Posterior cingulate gyrus (tissue), 11 donors: ENCODE measurements at regions not wholly inside any gene's neighbourhood (a gene's known extent, or its start where the extent isn't known, plus 50 kb on each side); places are given as distances from the start of the nearest gene placed in this dataset.
"Not testable (repeated sequence)": the region's sequence is repeated elsewhere in the genome, so short reads cannot be mapped to it uniquely, and the experiment has no call there.

Experiments
- DNase-seq, 10 donors: peaks; one replicate each; pipeline versions ENCODE4 v3.0.0 to v3.0.0-alpha.2; 2020 to 2021; ENCODE audit warnings: mixed read lengths in 3 of 10
- intact Hi-C: fragments of 100-400 bp; cut with DNase I; formaldehyde crosslinking; loops from one replicate; pipeline ENCODE4 v1.15.1; 2023

GRCh38 chr15:81875717-81876116 is 170.1 kb downstream of the MEX3B start:
- DNase-seq, intact Hi-C loops: not testable (repeated sequence)

- intact Hi-C loops, DNase-seq: not testable (repeated sequence)
These were observed 175.1 kb downstream of the MEX3B start for GRCh38 chr15:81870746-81871106.

GRCh38 chr15:81870062-81870745 is 175.6 kb downstream of the MEX3B start:
- DNase-seq, intact Hi-C loops: not testable (repeated sequence)

GRCh38 chr15:81869161-81869954 is 176.5 kb downstream of the MEX3B start:
- no peak for DNase-seq
- intact Hi-C loops, result no loop called here

- DNase-seq, result no peak
- intact Hi-C loops, result no loop called here
These were observed 179.8 kb downstream of the MEX3B start for GRCh38 chr15:81865850-81866537.

GRCh38 chr15:81863162-81863561 is 182.7 kb downstream of the MEX3B start:
- no peak for DNase-seq
- intact Hi-C loops, result no loop called here

GRCh38 chr15:81859737-81860516 is 185.9 kb downstream of the MEX3B start:
- no peak for DNase-seq
- intact Hi-C loops, result no loop called here

- intact Hi-C loops, result no loop called here
- DNase-seq, result no peak
These were observed 187.2 kb downstream of the MEX3B start for GRCh38 chr15:81858586-81858985.

- intact Hi-C loops, result no loop called here
These were observed 187.7 kb downstream of the MEX3B start for GRCh38 chr15:81858136-81858535.

GRCh38 chr15:81856634-81857026 is 189.2 kb downstream of the MEX3B start:
- intact Hi-C loops, result no loop called here
- no peak for DNase-seq

More at GRCh38 chr15:81858136-81858535, 187.7 kb downstream of the MEX3B start:
- DNase-seq, result no peak

GRCh38 chr15:81856001-81856633 is 189.7 kb downstream of the MEX3B start:
- intact Hi-C loops, result no loop called here

GRCh38 chr15:81853150-81853748 is 192.6 kb downstream of the MEX3B start:
- DNase-seq, result no peak
- intact Hi-C loops, result no loop called here

More at GRCh38 chr15:81856001-81856633, 189.7 kb downstream of the MEX3B start:
- no peak for DNase-seq

GRCh38 chr15:81852411-81853149 is 193.2 kb downstream of the MEX3B start:
- DNase-seq, result no peak
- intact Hi-C loops, result no loop called here

GRCh38 chr15:81851757-81852156 is 194.1 kb downstream of the MEX3B start:
- intact Hi-C loops, result no loop called here
- DNase-seq, result no peak

- intact Hi-C loops, result no loop called here
- DNase-seq, result no peak
These were observed 194.5 kb downstream of the MEX3B start for GRCh38 chr15:81851325-81851724.

GRCh38 chr15:81849289-81849688 is 196.5 kb downstream of the MEX3B start:
- intact Hi-C loops, result no loop called here
- no peak for DNase-seq

GRCh38 chr15:81848701-81849100 is 197.1 kb downstream of the MEX3B start:
- intact Hi-C loops, result no loop called here
- no peak for DNase-seq

GRCh38 chr15:81843757-81844407 is 201.9 kb downstream of the MEX3B start:
- no peak for DNase-seq
- intact Hi-C loops, result no loop called here

GRCh38 chr15:81843226-81843625 is 202.6 kb downstream of the MEX3B start:
- DNase-seq, result no peak
- intact Hi-C loops, result no loop called here
